Gastroesophageal sphincter (tissue), 4 donors: ENCODE measurements at regions not wholly inside any gene's neighbourhood (a gene's known extent, or its start where the extent isn't known, plus 50 kb on each side); places are given as distances from the start of the nearest gene placed in this dataset.

ENCODE experiments used
- ATAC-seq: fragments of 150-250 bp; one replicate; pipeline ENCODE4 v1.9.1; 2016; ENCODE audit warnings: mild to moderate bottlenecking, moderate library complexity
- H3K27ac ChIP-seq, 4 donors: fragments of 200-600 bp; sonication (generic) in 3 of 4; 1 replicate in 3 of 4; 2 replicates in 1 of 4; pipeline ENCODE4 v1.5.1; 2016 to 2019
- H3K27me3 ChIP-seq: fragments of 200-600 bp; sonication (generic); one replicate; pipeline ENCODE4 v1.5.1; 2019
- H3K36me3 ChIP-seq, 2 donors: fragments of 200-600 bp; sonication (generic); one replicate each; pipeline ENCODE4 v1.5.1; 2019; ENCODE audit warnings: control low read depth in 1 of 2
- H3K4me1 ChIP-seq, 3 donors: fragments of 200-600 bp; sonication (generic); 1 replicate in 2 of 3; 2 replicates in 1 of 3; pipeline ENCODE4 v1.5.1; 2016 to 2019; ENCODE audit warnings: control low read depth in 2 of 3
- H3K4me3 ChIP-seq, 2 donors: fragments of 200-600 bp; sonication (generic); one replicate each; pipeline ENCODE4 v1.5.1; 2019; ENCODE audit warnings: mild to moderate bottlenecking in 1 of 2, moderate library complexity in 1 of 2
- H3K9me3 ChIP-seq, 3 donors: fragments of 200-600 bp; sonication (generic); one replicate each; pipeline ENCODE4 v1.5.1; 2017 to 2019; ENCODE audit warnings: control low read depth in 2 of 3
- CTCF ChIP-seq, 4 experiments: fragments of 200-600 bp in 2 of 4; fragments of 450-650 bp in 2 of 4; sonication (generic) in 1 of 4; IDR thresholded peaks; one replicate each; pipeline ENCODE4 v1.5.1; 2017 to 2019; ENCODE audit warnings: antibody characterized with exemption in 4 of 4, mild to moderate bottlenecking in 2 of 4, moderate library complexity in 2 of 4
- EP300 ChIP-seq: sonication (generic); formaldehyde crosslinking; IDR thresholded peaks from one replicate; pipeline ENCODE4 v1.6.1; 2017; ENCODE audit warnings: antibody characterized with exemption, mild to moderate bottlenecking
- POLR2A ChIP-seq, 2 donors: fragments of 450-650 bp; IDR thresholded peaks; one replicate each; pipeline ENCODE4 v1.6.1; 2017; ENCODE audit warnings: antibody characterized with exemption in 2 of 2, mild to moderate bottlenecking in 2 of 2, moderate library complexity in 1 of 2
- POLR2AphosphoS5 ChIP-seq: sonication (generic); formaldehyde crosslinking; IDR thresholded peaks from one replicate; pipeline ENCODE4 v1.6.1; 2017; ENCODE audit warnings: antibody characterized with exemption
- WGBS, 2 donors: methylation state at CpG; one replicate each; pipeline ENCODE4 v1.1.5; 2018; ENCODE audit warnings: low coverage in 1 of 2; 5-methylcytosine and 5-hydroxymethylcytosine counted together

- 83 to 90% methylated on average over 2 of the region's 2 CpGs for WGBS, 2 donors
- Histone ChIP-seq H3K4me3 (no peak overlapping the region), H3K9me3 (no peaks in the 10 kb centered on the region), H3K36me3 (no peaks in the 10 kb centered on the region), H3K4me1 (no peaks in the 10 kb centered on the region), H3K27ac (no peak overlapping the region), H3K27me3 (no peaks in the 10 kb centered on the region)
- no peak for ATAC-seq
- no peak for TF ChIP-seq EP300
- no peak for TF ChIP-seq POLR2A (IDR thresholded peaks at IDR 0.05)
- no peak for TF ChIP-seq CTCF (IDR thresholded peaks at IDR 0.05)
- no peak for TF ChIP-seq POLR2AphosphoS5
Observed at GRCh38 chr6:66940003-66940402, 1233.0 kb upstream of the EYS start.

- Histone ChIP-seq H3K4me1 (no peaks in the 10 kb centered on the region), H3K27ac (no peak overlapping the region), H3K27me3 (no peaks in the 10 kb centered on the region), H3K36me3 (no peaks in the 10 kb centered on the region), H3K9me3 (no peaks in the 10 kb centered on the region), H3K4me3 (no peak overlapping the region)
- TF ChIP-seq CTCF (IDR thresholded peaks at IDR 0.05), result no peak
- TF ChIP-seq POLR2AphosphoS5, result no peak
- no peak for TF ChIP-seq EP300
- no peak for TF ChIP-seq POLR2A (IDR thresholded peaks at IDR 0.05)
- no peak for ATAC-seq
- 83% methylated on average over 1 of the region's 3 CpGs; no CpG with 5 or more reads in 1 of the 2 donors for WGBS, 2 donors
Observed at GRCh38 chr6:66937180-66937579, 1230.2 kb upstream of the EYS start.

- no peaks in the 10 kb centered on the region for H3K9me3 ChIP-seq
- H3K4me3 ChIP-seq, result no peak overlapping the region
- H3K27me3 ChIP-seq, result no peaks in the 10 kb centered on the region
- no peak overlapping the region for H3K27ac ChIP-seq
- ATAC-seq, result no peak
- H3K4me1 ChIP-seq, result no peaks in the 10 kb centered on the region
- no CpG with 5 or more reads among the region's 3 CpGs for WGBS, 2 donors
- TF ChIP-seq EP300 (no peak), POLR2A (IDR thresholded peaks at IDR 0.05) (no peak), POLR2AphosphoS5 (no peak), CTCF (IDR thresholded peaks at IDR 0.05) (no peak)
- H3K36me3 ChIP-seq, result no peaks in the 10 kb centered on the region
Observed at GRCh38 chr6:66935612-66936011, 1228.6 kb upstream of the EYS start.

GRCh38 chr6:66931787-66932186 lies 1224.8 kb upstream of the EYS start:
- H3K4me1 ChIP-seq, result no peaks in the 10 kb centered on the region
- no peaks in the 10 kb centered on the region for H3K27me3 ChIP-seq
- no peaks in the 10 kb centered on the region for H3K36me3 ChIP-seq
- WGBS, 2 donors, result 62 to 66% methylated on average over 2 of the region's 2 CpGs
- peaks cover 0 to 4% (median 0%) of the 10 kb centered on the region in 3 donors for H3K9me3 ChIP-seq
- no peak for ATAC-seq
- no peak for TF ChIP-seq POLR2AphosphoS5
- no peak for TF ChIP-seq EP300
- no peak for TF ChIP-seq CTCF (IDR thresholded peaks at IDR 0.05)
- TF ChIP-seq POLR2A (IDR thresholded peaks at IDR 0.05), result no peak
- H3K4me3 ChIP-seq, result no peak overlapping the region
- H3K27ac ChIP-seq, result no peak overlapping the region

GRCh38 chr6:66930559-66931290 lies 1223.7 kb upstream of the EYS start:
- Histone ChIP-seq H3K9me3 (peaks cover 0 to 15% (median 0%) of the 10 kb centered on the region in 3 donors), H3K27ac (no peak overlapping the region), H3K36me3 (no peaks in the 10 kb centered on the region), H3K4me1 (no peaks in the 10 kb centered on the region), H3K27me3 (no peaks in the 10 kb centered on the region), H3K4me3 (no peak overlapping the region)
- 82 to 89% methylated on average over 2 of the region's 2 CpGs for WGBS, 2 donors
- TF ChIP-seq POLR2A (IDR thresholded peaks at IDR 0.05), result no peak
- TF ChIP-seq POLR2AphosphoS5, result no peak
- no peak for TF ChIP-seq CTCF (IDR thresholded peaks at IDR 0.05)
- no peak for TF ChIP-seq EP300
- no peak for ATAC-seq
